ENCODE measurements at regions not wholly inside any gene's neighbourhood (a gene's known extent, or its start where the extent isn't known, plus 50 kb on each side); places are given as distances from the start of the nearest gene placed in this dataset.

- Histone ChIP-seq H3K27ac (no peak overlapping the region), H3K4me1 (replicated peaks in 1 of 2) (no peaks in the 10 kb centered on the region), H3K4me3 (no peak overlapping the region), H3K9me3 (replicated peaks in 1 of 3) (no peaks in the 10 kb centered on the region), H3K36me3 (replicated peaks in 1 of 2) (no peaks in the 10 kb centered on the region), H3K27me3 (no peaks in the 10 kb centered on the region)
- DNase-seq = no peak
- 53 to 69% (median 56%) methylated on average over 2 of the region's 2 CpGs for whole genome bisulfite sequencing, 4 donors
- no peak for TF ChIP-seq POLR2A (IDR thresholded peaks at IDR 0.05)
- no peak for TF ChIP-seq CTCF (IDR thresholded peaks at IDR 0.05)
- intact Hi-C loops (cut with DNase I) = no loop called here
Measured at GRCh38 chr7:81857385-81857784, 87.5 kb upstream of the HGF start.

DNA sequence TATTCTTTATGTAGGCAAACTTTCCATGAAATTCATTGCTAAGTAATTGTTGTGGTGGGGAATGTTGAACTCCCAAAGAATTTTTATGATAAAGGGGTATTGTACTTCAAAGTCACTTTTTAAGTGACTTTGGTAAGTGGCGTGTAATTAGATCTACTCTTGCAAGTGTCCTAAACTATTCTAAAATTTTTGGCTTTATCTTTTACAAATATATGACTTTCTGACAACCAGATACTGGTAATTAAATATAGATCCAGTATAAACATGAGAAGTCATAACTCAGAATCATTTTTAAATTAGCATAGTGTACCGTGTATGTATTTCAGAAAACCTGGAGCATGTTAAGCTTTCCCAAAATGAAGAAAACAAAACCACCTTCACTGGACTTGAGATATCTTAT, 84.7 kb upstream of the HGF start:
- H3K27ac ChIP-seq = no peak overlapping the region
- no peaks in the 10 kb centered on the region for H3K27me3 ChIP-seq
- no peak for DNase-seq
- WGBS, 4 donors = 73 to 84% (median 83%) methylated on average over 2 of the region's 2 CpGs
- no peaks in the 10 kb centered on the region for H3K9me3 ChIP-seq (replicated peaks in 1 of 3)
- H3K36me3 ChIP-seq (replicated peaks in 1 of 2) = no peaks in the 10 kb centered on the region
- no peak overlapping the region for H3K4me3 ChIP-seq
- no peak for TF ChIP-seq CTCF (IDR thresholded peaks at IDR 0.05)
- no peak for TF ChIP-seq POLR2A (IDR thresholded peaks at IDR 0.05)
- no peaks in the 10 kb centered on the region for H3K4me1 ChIP-seq (replicated peaks in 1 of 2)
- intact Hi-C loops (cut with DNase I) = no loop called here

DNA sequence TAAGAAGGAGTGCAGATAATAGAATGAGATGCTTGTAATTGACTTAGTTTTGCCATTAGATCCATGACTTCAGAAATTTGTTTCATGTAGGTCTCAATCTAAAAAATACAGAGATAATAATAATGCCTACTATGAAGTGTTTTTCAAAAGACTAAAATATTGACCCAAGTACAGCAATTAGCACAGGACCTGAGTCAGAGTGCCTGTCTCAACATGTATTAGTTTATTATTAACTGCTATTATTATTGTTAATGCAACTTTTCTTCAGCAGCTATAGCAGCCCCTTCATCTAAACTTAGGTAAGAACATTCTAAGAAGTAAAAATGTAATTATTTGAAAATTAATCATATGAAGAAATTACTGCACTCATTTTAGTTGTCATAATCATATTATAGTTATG, 82.9 kb upstream of the HGF start:
- Histone ChIP-seq H3K4me3 (no peak overlapping the region), H3K27ac (no peak overlapping the region), H3K9me3 (replicated peaks in 1 of 3) (no peaks in the 10 kb centered on the region), H3K4me1 (replicated peaks in 1 of 2) (no peaks in the 10 kb centered on the region), H3K36me3 (replicated peaks in 1 of 2) (no peaks in the 10 kb centered on the region), H3K27me3 (no peaks in the 10 kb centered on the region)
- intact Hi-C loops (cut with DNase I) = no loop called here
- no peak for TF ChIP-seq CTCF (IDR thresholded peaks at IDR 0.05)
- no peak for DNase-seq

DNA sequence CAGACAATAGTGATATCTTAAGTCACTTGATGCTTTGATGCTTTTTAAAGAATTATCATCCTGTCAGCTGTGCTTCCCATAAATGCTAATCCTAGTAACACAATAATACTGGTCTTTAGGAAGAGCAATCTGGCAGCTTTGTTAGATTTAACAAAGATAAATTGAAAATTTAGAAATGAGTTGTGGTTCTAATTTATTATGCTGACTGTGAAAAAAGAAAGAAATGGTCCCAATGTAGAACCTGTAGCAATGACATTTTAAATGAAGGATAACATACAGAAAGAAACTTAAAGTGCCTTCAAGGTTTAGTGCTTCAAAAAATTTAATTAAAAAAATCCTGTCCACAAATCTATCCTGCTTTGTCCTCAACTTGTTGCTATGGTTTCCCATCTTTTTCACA, 81.6 kb upstream of the HGF start:
- Histone ChIP-seq H3K9me3 (replicated peaks in 1 of 3) (no peaks in the 10 kb centered on the region), H3K4me1 (replicated peaks in 1 of 2) (no peaks in the 10 kb centered on the region), H3K27ac (no peak overlapping the region), H3K36me3 (replicated peaks in 1 of 2) (no peaks in the 10 kb centered on the region), H3K27me3 (no peaks in the 10 kb centered on the region), H3K4me3 (no peak overlapping the region)
- DNase-seq = no peak
- TF ChIP-seq POLR2A (IDR thresholded peaks at IDR 0.05) (no peak), CTCF (IDR thresholded peaks at IDR 0.05) (no peak)
- intact Hi-C loops (cut with DNase I) = no loop called here
